ENCODE measurements at regions not wholly inside any gene's neighbourhood (a gene's known extent, or its start where the extent isn't known, plus 50 kb on each side); places are given as distances from the start of the nearest gene placed in this dataset.

- no peaks in the 10 kb centered on the region for H4K20me1 ChIP-seq (ENCODE audit: insufficient read depth, low read length)
- DNase-seq: no peak
- no peak overlapping the region for H3K4me2 ChIP-seq (replicated peaks; ENCODE audit: extremely low read depth, low read length, poor library complexity, severe bottlenecking)
- H3K27me3 ChIP-seq (ENCODE audit: control insufficient read depth in 2 of 2, insufficient read depth in 2 of 2, low read length in 2 of 2): no peaks in the 10 kb centered on the region
- no peaks in the 10 kb centered on the region for H3K79me2 ChIP-seq (ENCODE audit: insufficient read depth, low read length)
- H3K36me3 Mint-ChIP-seq: no peaks in the 10 kb centered on the region
- TF ChIP-seq CTCF (IDR thresholded peaks at IDR 0.05): no peak
- H2AFZ ChIP-seq (ENCODE audit: insufficient read depth, low read depth, low read length, poor library complexity, severe bottlenecking): no peak overlapping the region
- intact Hi-C loops (cut with micrococcal nuclease): no loop called here
- H3K4me1 Mint-ChIP-seq: no peaks in the 10 kb centered on the region
- H3K4me1 ChIP-seq (ENCODE audit: control insufficient read depth in 1 of 2, insufficient read depth in 2 of 2, low read length in 2 of 2): no peaks in the 10 kb centered on the region
- no peak overlapping the region for H3K27ac ChIP-seq (ENCODE audit: low read depth in 1 of 2, low read length in 2 of 2)
- H3K9ac ChIP-seq (ENCODE audit: insufficient read depth, low read length, poor library complexity, severe bottlenecking): no peak overlapping the region
- no peak overlapping the region for H3K4me3 ChIP-seq (replicated peaks in 1 of 3; ENCODE audit: low read depth in 2 of 3, low read length in 3 of 3)
- no peak overlapping the region for H3K27ac Mint-ChIP-seq
- 93% methylated on average over 19 of the region's 26 CpGs for WGBS (ENCODE audit: insufficient coverage)
- H3K9me3 Mint-ChIP-seq: peaks cover 0 to 2% (median 0%) of the 10 kb centered on the region in 7 donors
- no peaks in the 10 kb centered on the region for H3K36me3 ChIP-seq (replicated peaks in 1 of 2; ENCODE audit: control insufficient read depth in 1 of 2, insufficient read depth in 2 of 2, low read length in 2 of 2)
- peaks cover 0 to 8% (median 2%) of the 10 kb centered on the region in 3 donors for H3K27me3 Mint-ChIP-seq (ENCODE audit: low read depth in 3 of 3)
- no peaks in the 10 kb centered on the region for H3K9me3 ChIP-seq (replicated peaks in 1 of 2; ENCODE audit: control insufficient read depth in 1 of 2, insufficient read depth in 1 of 2, low read length in 2 of 2)
- H3K4me3 Mint-ChIP-seq: no peak overlapping the region
These were observed 109.4 kb upstream of the GSE1 start for GRCh38 chr16:85503679-85504231.

GRCh38 chr16:85504242-85504641 is 108.9 kb upstream of the GSE1 start:
- no peak overlapping the region for H3K27ac ChIP-seq (ENCODE audit: low read depth in 1 of 2, low read length in 2 of 2)
- no peak overlapping the region for H3K4me2 ChIP-seq (replicated peaks; ENCODE audit: extremely low read depth, low read length, poor library complexity, severe bottlenecking)
- 94% methylated on average over 6 of the region's 9 CpGs for WGBS (ENCODE audit: insufficient coverage)
- no peak overlapping the region for H3K27ac Mint-ChIP-seq
- no peak overlapping the region for H2AFZ ChIP-seq (ENCODE audit: insufficient read depth, low read depth, low read length, poor library complexity, severe bottlenecking)
- H3K4me3 ChIP-seq (replicated peaks in 1 of 3; ENCODE audit: low read depth in 2 of 3, low read length in 3 of 3): no peak overlapping the region
- peaks cover 1 to 7% (median 2%) of the 10 kb centered on the region in 3 donors for H3K27me3 Mint-ChIP-seq (ENCODE audit: low read depth in 3 of 3)
- H3K36me3 Mint-ChIP-seq: no peaks in the 10 kb centered on the region
- peaks cover 0 to 2% (median 0%) of the 10 kb centered on the region in 7 donors for H3K9me3 Mint-ChIP-seq
- H3K4me1 ChIP-seq (ENCODE audit: control insufficient read depth in 1 of 2, insufficient read depth in 2 of 2, low read length in 2 of 2): no peaks in the 10 kb centered on the region
- DNase-seq: no peak
- H3K9me3 ChIP-seq (replicated peaks in 1 of 2; ENCODE audit: control insufficient read depth in 1 of 2, insufficient read depth in 1 of 2, low read length in 2 of 2): no peaks in the 10 kb centered on the region
- no peaks in the 10 kb centered on the region for H4K20me1 ChIP-seq (ENCODE audit: insufficient read depth, low read length)
- H3K27me3 ChIP-seq (ENCODE audit: control insufficient read depth in 2 of 2, insufficient read depth in 2 of 2, low read length in 2 of 2): no peaks in the 10 kb centered on the region
- no peak overlapping the region for H3K4me3 Mint-ChIP-seq
- H3K36me3 ChIP-seq (replicated peaks in 1 of 2; ENCODE audit: control insufficient read depth in 1 of 2, insufficient read depth in 2 of 2, low read length in 2 of 2): no peaks in the 10 kb centered on the region
- intact Hi-C loops (cut with micrococcal nuclease): no loop called here
- TF ChIP-seq CTCF (IDR thresholded peaks at IDR 0.05): no peak
- H3K4me1 Mint-ChIP-seq: no peaks in the 10 kb centered on the region
- no peak overlapping the region for H3K9ac ChIP-seq (ENCODE audit: insufficient read depth, low read length, poor library complexity, severe bottlenecking)
- no peaks in the 10 kb centered on the region for H3K79me2 ChIP-seq (ENCODE audit: insufficient read depth, low read length)

Data from CD14-positive monocyte (primary cell).